H9 (cell line): ENCODE measurements at regions not wholly inside any gene's neighbourhood (a gene's known extent, or its start where the extent isn't known, plus 50 kb on each side); places are given as distances from the start of the nearest gene placed in this dataset.

Experiments used
- DNase-seq: peaks from one replicate; pipeline ENCODE4 v3.0.0-alpha.2; 2017
- H2AFZ ChIP-seq: one replicate; pipeline ENCODE4 v1.6.1; 2013; ENCODE audit warnings: mild to moderate bottlenecking, low read length, control low read depth, moderate library complexity
- H2AK5ac ChIP-seq: 2 replicates; pipeline ENCODE4 v1.6.1; 2013; ENCODE audit warnings: low read length, control low read depth, mixed read lengths; ENCODE audit not compliant: insufficient read length
- H2BK120ac ChIP-seq: one replicate; pipeline ENCODE4 v1.6.1; 2013; ENCODE audit warnings: low read depth, mild to moderate bottlenecking, low read length, control low read depth, inconsistent platforms; ENCODE audit not compliant: poor library complexity, severe bottlenecking
- H2BK12ac ChIP-seq: 2 replicates; pipeline ENCODE4 v1.6.1; 2013; ENCODE audit warnings: low read length, control low read depth, mixed read lengths, low read depth; ENCODE audit not compliant: insufficient read length
- H2BK15ac ChIP-seq: 2 replicates; pipeline ENCODE4 v1.6.1; 2013; ENCODE audit warnings: low read depth, low read length, control low read depth
- H2BK20ac ChIP-seq: one replicate; pipeline ENCODE4 v1.6.1; 2013; ENCODE audit warnings: low read depth, mild to moderate bottlenecking, low read length, control low read depth, inconsistent platforms; ENCODE audit not compliant: poor library complexity, severe bottlenecking
- H2BK5ac ChIP-seq: 2 replicates; pipeline ENCODE4 v1.6.1; 2013; ENCODE audit warnings: low read length, control low read depth, mixed read lengths; ENCODE audit not compliant: insufficient read length
- H3K14ac ChIP-seq: 2 replicates; pipeline ENCODE4 v1.6.1; 2013; ENCODE audit warnings: low read length, control low read depth; ENCODE audit not compliant: insufficient read depth
- H3K18ac ChIP-seq: 2 replicates; pipeline ENCODE4 v1.6.1; 2013; ENCODE audit warnings: low read depth, mild to moderate bottlenecking, mixed read lengths, low read length, control low read depth; ENCODE audit not compliant: insufficient read length
- H3K23ac ChIP-seq: 2 replicates; pipeline ENCODE4 v1.6.1; 2013; ENCODE audit warnings: low read length, control low read depth, mixed read lengths, low read depth; ENCODE audit not compliant: insufficient read length
- H3K23me2 ChIP-seq: 2 replicates; pipeline ENCODE4 v1.6.1; 2013; ENCODE audit warnings: low read depth, mild to moderate bottlenecking, mixed read lengths, low read length, control low read depth; ENCODE audit not compliant: insufficient read length, poor library complexity, severe bottlenecking
- H3K27ac ChIP-seq: 2 replicates; pipeline ENCODE4 v1.5.1; 2013; ENCODE audit warnings: low read length, control low read depth, mixed read lengths, low read depth; ENCODE audit not compliant: insufficient read length
- H3K27me3 ChIP-seq: 2 replicates; pipeline ENCODE4 v1.6.1; 2013; ENCODE audit warnings: low read length, control low read depth, inconsistent platforms; ENCODE audit not compliant: insufficient read depth
- H3K4ac ChIP-seq: 2 replicates; pipeline ENCODE4 v1.6.1; 2013; ENCODE audit warnings: low read depth, mild to moderate bottlenecking, control low read depth, inconsistent platforms, low read length, moderate library complexity
- H3K4me1 ChIP-seq: 2 replicates; pipeline ENCODE4 v1.6.1; 2013; ENCODE audit warnings: low read length, control low read depth, inconsistent platforms; ENCODE audit not compliant: insufficient read depth
- H3K4me2 ChIP-seq: 2 replicates; pipeline ENCODE4 v1.6.1; 2013; ENCODE audit warnings: low read length, control low read depth, mixed read lengths; ENCODE audit not compliant: insufficient read length, insufficient read depth
- H3K56ac ChIP-seq: 2 replicates; pipeline ENCODE4 v1.6.1; 2013; ENCODE audit warnings: low read depth, mild to moderate bottlenecking, mixed read lengths, low read length, control low read depth; ENCODE audit not compliant: insufficient read length
- H3K79me1 ChIP-seq: 2 replicates; pipeline ENCODE4 v1.6.1; 2013; ENCODE audit warnings: low read depth, mild to moderate bottlenecking, moderate library complexity, low read length, control low read depth, inconsistent platforms; ENCODE audit not compliant: insufficient read depth, poor library complexity, severe bottlenecking
- H3K79me2 ChIP-seq: 2 replicates; pipeline ENCODE4 v1.6.1; 2013; ENCODE audit warnings: low read length, control low read depth, inconsistent platforms; ENCODE audit not compliant: insufficient read depth
- H3K9ac ChIP-seq: 2 replicates; pipeline ENCODE4 v1.6.1; 2013; ENCODE audit warnings: low read length, control low read depth, mixed read lengths; ENCODE audit not compliant: insufficient read length; ENCODE audit errors: extremely low read depth
- H3K9me3 ChIP-seq: one replicate; pipeline ENCODE4 v1.6.1; 2013; ENCODE audit warnings: low read depth, low read length, inconsistent platforms; ENCODE audit not compliant: control insufficient read depth
- H3T11ph ChIP-seq: one replicate; pipeline ENCODE4 v1.6.1; 2013; ENCODE audit warnings: mild to moderate bottlenecking, low read length, control low read depth, inconsistent platforms
- H4K20me1 ChIP-seq: one replicate; pipeline ENCODE4 v1.6.1; 2013; ENCODE audit not compliant: control insufficient read depth, insufficient read length, insufficient read depth
- H4K5ac ChIP-seq: 2 replicates; pipeline ENCODE4 v1.6.1; 2013; ENCODE audit warnings: low read depth, mild to moderate bottlenecking, mixed read lengths, low read length, control low read depth; ENCODE audit not compliant: insufficient read length
- H4K8ac ChIP-seq: replicated peaks from 2 replicates; pipeline ENCODE4 v1.6.1; 2013; ENCODE audit warnings: low read length, control low read depth, mixed read lengths, low read depth; ENCODE audit not compliant: insufficient read length
- H4K91ac ChIP-seq: 2 replicates; pipeline ENCODE4 v1.6.1; 2013; ENCODE audit warnings: low read depth, mild to moderate bottlenecking, moderate library complexity, mixed read lengths, low read length, control low read depth; ENCODE audit not compliant: insufficient read length
- H3K27ac Mint-ChIP-seq, 3 experiments: 2 replicates in 2 of 3; 3 replicates in 1 of 3; pipeline ENCODE4 v1.8.0; 2020 to 2021; ENCODE audit warnings: mixed read lengths in 3 of 3, mild to moderate bottlenecking in 1 of 3, moderate library complexity in 1 of 3
- H3K27me3 Mint-ChIP-seq: 2 replicates; pipeline ENCODE4 v1.8.0; 2021; ENCODE audit warnings: low read depth, mild to moderate bottlenecking, moderate library complexity, mixed read lengths
- H3K36me3 Mint-ChIP-seq, 3 experiments: 2 replicates in 2 of 3; 3 replicates in 1 of 3; pipeline ENCODE4 v1.8.0; 2020 to 2021; ENCODE audit warnings: low read depth in 3 of 3, mixed read lengths in 3 of 3; ENCODE audit not compliant: insufficient read depth in 1 of 3
- H3K4me1 Mint-ChIP-seq, 2 experiments: 2 replicates each; pipeline ENCODE4 v1.8.0; 2020; ENCODE audit warnings: mixed read lengths in 2 of 2
- H3K4me3 Mint-ChIP-seq, 2 experiments: 2 replicates in 1 of 2; 3 replicates in 1 of 2; pipeline ENCODE4 v1.8.0; 2020 to 2021; ENCODE audit warnings: mild to moderate bottlenecking in 2 of 2, mixed read lengths in 2 of 2, moderate library complexity in 1 of 2
- H3K9me3 Mint-ChIP-seq, 2 experiments: 2 replicates in 1 of 2; 3 replicates in 1 of 2; pipeline ENCODE4 v1.8.0; 2020; ENCODE audit warnings: mild to moderate bottlenecking in 2 of 2, mixed read lengths in 2 of 2, moderate library complexity in 1 of 2
- WGBS: extraction: QIAGEN DNeasy Blood & Tissue Kit; methylation state at CpG from one replicate; pipeline ENCODE4 v1.1.7; 2013; ENCODE audit warnings: missing lambda C conversion rate, low lambda C conversion rate, mixed read lengths; ENCODE audit not compliant: insufficient read length; ENCODE audit errors: extremely low coverage; 5-methylcytosine and 5-hydroxymethylcytosine counted together
- TF ChIP-seq, protein P1 (sequence below): fragments of 200-600 bp; sonication (generic); conservative IDR thresholded peaks from 3 replicates; pipeline ENCODE4 v1.8.0; 2021; ENCODE audit warnings: antibody characterized with exemption, mild to moderate bottlenecking

DNA sequence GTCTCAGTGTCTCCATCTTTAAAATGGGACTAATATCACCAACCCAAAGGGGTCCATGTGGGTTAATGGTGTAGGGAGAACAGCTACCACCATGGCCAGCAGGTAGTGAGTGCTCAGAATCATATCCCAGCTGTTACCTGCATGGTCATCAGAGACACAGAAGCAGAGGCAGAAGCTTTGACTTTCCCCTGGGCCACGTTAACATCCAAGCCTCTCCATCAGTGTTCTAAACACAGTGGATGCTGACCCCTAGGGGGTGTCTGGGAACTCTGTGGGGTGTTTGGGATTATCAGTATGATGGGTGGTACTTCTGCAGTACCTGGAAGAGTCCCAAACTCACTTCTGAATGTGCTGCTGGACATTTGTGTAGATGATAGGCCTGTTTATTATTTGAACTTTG lies 93.6 kb downstream of the GYPC start:
- H2BK12ac ChIP-seq: no peak overlapping the region

More for the DNA sequence above, 93.6 kb downstream of the GYPC start:
- TF ChIP-seq, protein P1, sequence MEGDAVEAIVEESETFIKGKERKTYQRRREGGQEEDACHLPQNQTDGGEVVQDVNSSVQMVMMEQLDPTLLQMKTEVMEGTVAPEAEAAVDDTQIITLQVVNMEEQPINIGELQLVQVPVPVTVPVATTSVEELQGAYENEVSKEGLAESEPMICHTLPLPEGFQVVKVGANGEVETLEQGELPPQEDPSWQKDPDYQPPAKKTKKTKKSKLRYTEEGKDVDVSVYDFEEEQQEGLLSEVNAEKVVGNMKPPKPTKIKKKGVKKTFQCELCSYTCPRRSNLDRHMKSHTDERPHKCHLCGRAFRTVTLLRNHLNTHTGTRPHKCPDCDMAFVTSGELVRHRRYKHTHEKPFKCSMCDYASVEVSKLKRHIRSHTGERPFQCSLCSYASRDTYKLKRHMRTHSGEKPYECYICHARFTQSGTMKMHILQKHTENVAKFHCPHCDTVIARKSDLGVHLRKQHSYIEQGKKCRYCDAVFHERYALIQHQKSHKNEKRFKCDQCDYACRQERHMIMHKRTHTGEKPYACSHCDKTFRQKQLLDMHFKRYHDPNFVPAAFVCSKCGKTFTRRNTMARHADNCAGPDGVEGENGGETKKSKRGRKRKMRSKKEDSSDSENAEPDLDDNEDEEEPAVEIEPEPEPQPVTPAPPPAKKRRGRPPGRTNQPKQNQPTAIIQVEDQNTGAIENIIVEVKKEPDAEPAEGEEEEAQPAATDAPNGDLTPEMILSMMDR: peak; percentile 38; the same call in 1 of the 3 replicates
- H3K14ac ChIP-seq: no peak overlapping the region
- Mint-ChIP-seq H3K27me3 (no peaks in the 10 kb centered on the region), H3K4me3 (no peak overlapping the region), H3K4me1 (peaks cover 7 to 9% of the 10 kb centered on the region in 2 experiments; a peak in 3 of 4 replicates), H3K27ac (no peak overlapping the region), H3K36me3 (no peaks in the 10 kb centered on the region; a peak in 1 of 7 replicates), H3K9me3 (no peaks in the 10 kb centered on the region)
- no peak overlapping the region for H3K4me2 ChIP-seq
- H3K79me1 ChIP-seq: no peaks in the 10 kb centered on the region
- H4K20me1 ChIP-seq: no peaks in the 10 kb centered on the region
- H4K5ac ChIP-seq: no peak overlapping the region
- no peak overlapping the region for H3K9ac ChIP-seq
- H2BK120ac ChIP-seq: no peak overlapping the region
- no peak overlapping the region for H2BK20ac ChIP-seq
- H3K23me2 ChIP-seq: no peaks in the 10 kb centered on the region
- no peak overlapping the region for H3K27ac ChIP-seq
- no peak overlapping the region for H3K4ac ChIP-seq
- H2AK5ac ChIP-seq: no peak overlapping the region
- no peak overlapping the region for H2BK15ac ChIP-seq
- H2BK5ac ChIP-seq: no peak overlapping the region
- no peak overlapping the region for H4K8ac ChIP-seq
- peaks cover 2% of the 10 kb centered on the region; the same call in 1 of the 2 replicates for H3K4me1 ChIP-seq
- no peaks in the 10 kb centered on the region for H3K27me3 ChIP-seq
- no peak for DNase-seq
- no peaks in the 10 kb centered on the region for H3K79me2 ChIP-seq
- H4K91ac ChIP-seq: no peak overlapping the region
- H3K9me3 ChIP-seq: no peaks in the 10 kb centered on the region
- H2AFZ ChIP-seq: no peak overlapping the region
- no CpG with 5 or more reads among the region's 1 CpG for WGBS
- no peak overlapping the region for H3K18ac ChIP-seq
- no peak overlapping the region for H3K23ac ChIP-seq
- H3K56ac ChIP-seq: no peak overlapping the region
- H3T11ph ChIP-seq: no peak overlapping the region
